ENCODE measurements at regions not wholly inside any gene's neighbourhood (a gene's known extent, or its start where the extent isn't known, plus 50 kb on each side); places are given as distances from the start of the nearest gene placed in this dataset.
A peak's percentile ranks its signal among the peaks of the same experiment; 100 is the strongest.

- peak; percentile 76 for TF ChIP-seq CTCF (IDR thresholded peaks at IDR 0.05)
- no peak for TF ChIP-seq TCF7L2 (IDR thresholded peaks at IDR 0.05; ENCODE audit: low read depth, low read length)
- no peaks in the 10 kb centered on the region for H3K9me3 ChIP-seq (ENCODE audit: control insufficient read depth, insufficient read depth, low read depth, low read length)
- H3K4me3 ChIP-seq (ENCODE audit: low read depth in 2 of 2, low read length in 2 of 2): no peak overlapping the region
- CTCF ChIA-PET: no interaction called here
- intact Hi-C loops (cut with micrococcal nuclease; ENCODE audit: unreplicated experiment) (loop anchor here (1.0 to 10.0 kb wide), 2 partner anchors 133 to 237 kb away; no protein-coding TSS in a partner anchor), in situ Hi-C loops (cut with HindIII; ENCODE audit: low pct_unique_long_range_greater_than_20kb, low sequenced_read_pairs) (no loop called here)
- no peaks in the 10 kb centered on the region for H3K36me3 ChIP-seq (ENCODE audit: control insufficient read depth, insufficient read depth, low read length)
- POLR2A ChIA-PET: no interaction called here
- DNase-seq (ENCODE audit: low read depth, low spot score) (peak; percentile 10), ATAC-seq (peak; percentile 71)
- H3K27me3 ChIP-seq (ENCODE audit: control insufficient read depth, insufficient read depth, low read length): no peaks in the 10 kb centered on the region; the same call in 1 of the 2 replicates
- no peaks in the 10 kb centered on the region for H3K4me1 ChIP-seq (ENCODE audit: control insufficient read depth, insufficient read depth, low read length)
- H3K27ac ChIP-seq (ENCODE audit: low read length): no peak overlapping the region
- no TSS peak for BruUV-seq (replicated peaks)
Measured at GRCh38 chr4:106502106-106502699, 133.6 kb upstream of the GIMD1 start.

- TF ChIP-seq TCF7L2 (IDR thresholded peaks at IDR 0.05; ENCODE audit: low read depth, low read length): no peak
- no peak for TF ChIP-seq SIN3A (IDR thresholded peaks at IDR 0.05; ENCODE audit: borderline replicate concordance, insufficient read depth, low read depth, low read length)
- TF ChIP-seq POLR2AphosphoS5 (IDR thresholded peaks at IDR 0.05; ENCODE audit: low read depth, low read length): no peak
- no peak for TF ChIP-seq CTCF (IDR thresholded peaks at IDR 0.05)
- no peak for TF ChIP-seq REST (IDR thresholded peaks at IDR 0.05; ENCODE audit: insufficient read depth in 1 of 2, low read depth in 2 of 2, low read length in 1 of 2)
- no peak overlapping the region for H3K4me3 ChIP-seq (ENCODE audit: low read depth in 2 of 2, low read length in 2 of 2)
- no peaks in the 10 kb centered on the region for H3K36me3 ChIP-seq (ENCODE audit: control insufficient read depth, insufficient read depth, low read length)
- no peak for ATAC-seq
- no peaks in the 10 kb centered on the region for H3K9me3 ChIP-seq (ENCODE audit: control insufficient read depth, insufficient read depth, low read depth, low read length)
- H3K27ac ChIP-seq (ENCODE audit: low read length): no peak overlapping the region
- CTCF ChIA-PET: no interaction called here
- intact Hi-C loops (cut with micrococcal nuclease; ENCODE audit: unreplicated experiment): no loop called here
- no peaks in the 10 kb centered on the region for H3K4me1 ChIP-seq (ENCODE audit: control insufficient read depth, insufficient read depth, low read length)
- BruUV-seq (replicated peaks): no TSS peak
- in situ Hi-C loops (cut with HindIII; ENCODE audit: low pct_unique_long_range_greater_than_20kb, low sequenced_read_pairs): no loop called here
- H3K27me3 ChIP-seq (ENCODE audit: control insufficient read depth, insufficient read depth, low read length): no peaks in the 10 kb centered on the region; the same call in 1 of the 2 replicates
- POLR2A ChIA-PET: no interaction called here
- no peak for DNase-seq (ENCODE audit: low read depth, low spot score)
Measured at GRCh38 chr4:106497271-106497670, 128.7 kb upstream of the GIMD1 start.

All from Panc1 (cell line).